PFSK-1 (cell line): ENCODE measurements at regions not wholly inside any gene's neighbourhood (a gene's known extent, or its start where the extent isn't known, plus 50 kb on each side); places are given as distances from the start of the nearest gene placed in this dataset.
A peak's percentile ranks its signal among the peaks of the same experiment; 100 is the strongest.

Source experiments
- FOXP2 ChIP-seq: optimal IDR thresholded peaks from 2 replicates; pipeline ENCODE3; 2011; ENCODE audit warnings: borderline replicate concordance, control low read depth, inconsistent platforms; ENCODE audit not compliant: insufficient read depth; ENCODE audit errors: extremely low read length, extremely low read depth
- POLR2AphosphoS5 ChIP-seq: IDR thresholded peaks from 2 replicates; pipeline ENCODE4 v1.6.1; 2012; ENCODE audit warnings: low read depth, mild to moderate bottlenecking, control low read depth, low read length, moderate library complexity
- REST ChIP-seq, 2 experiments: IDR thresholded peaks; 2 replicates each; pipeline versions ENCODE4 v1.6.1 to v1.8.0; 2011 to 2012; ENCODE audit warnings: low read depth in 2 of 2, low read length in 2 of 2, control low read depth in 1 of 2, inconsistent platforms in 1 of 2, mild to moderate bottlenecking in 1 of 2, moderate library complexity in 1 of 2; ENCODE audit not compliant: insufficient read depth in 1 of 2
- SIN3A ChIP-seq: IDR thresholded peaks from 2 replicates; pipeline ENCODE4 v1.6.1; 2012; ENCODE audit warnings: mild to moderate bottlenecking, low read length, moderate library complexity, borderline replicate concordance; ENCODE audit not compliant: insufficient read depth
- TAF1 ChIP-seq: IDR thresholded peaks from 2 replicates; pipeline ENCODE4 v1.6.1; 2012; ENCODE audit warnings: low read length, control low read depth, borderline replicate concordance; ENCODE audit not compliant: insufficient read depth

GRCh38 chr6:78525976-78526375, 341.4 kb upstream of the IRAK1BP1 start:
- no peak for TF ChIP-seq REST (IDR thresholded peaks at IDR 0.05; ENCODE audit: insufficient read depth in 1 of 2, low read depth in 2 of 2, low read length in 2 of 2)
- TF ChIP-seq FOXP2: no peak
- no peak for TF ChIP-seq SIN3A
- TF ChIP-seq TAF1: no peak
- no peak for TF ChIP-seq POLR2AphosphoS5

- TF ChIP-seq POLR2AphosphoS5: no peak
- TF ChIP-seq REST (IDR thresholded peaks at IDR 0.05; ENCODE audit: insufficient read depth in 1 of 2, low read depth in 2 of 2, low read length in 2 of 2): no peak
These were observed 340.9 kb upstream of the IRAK1BP1 start for GRCh38 chr6:78526432-78526831.

GRCh38 chr6:78528926-78529325, 338.4 kb upstream of the IRAK1BP1 start:
- TF ChIP-seq SIN3A (no peak), REST (IDR thresholded peaks at IDR 0.05; ENCODE audit: insufficient read depth in 1 of 2, low read depth in 2 of 2, low read length in 2 of 2) (no peak), POLR2AphosphoS5 (no peak), TAF1 (no peak), FOXP2 (no peak)

GRCh38 chr6:78530208-78530607, 337.1 kb upstream of the IRAK1BP1 start:
- peak; percentile 79 to 93 for TF ChIP-seq REST (IDR thresholded peaks at IDR 0.05; ENCODE audit: insufficient read depth in 1 of 2, low read depth in 2 of 2, low read length in 2 of 2)
- no peak for TF ChIP-seq SIN3A
- no peak for TF ChIP-seq POLR2AphosphoS5

GRCh38 chr6:78533426-78533825, 333.9 kb upstream of the IRAK1BP1 start:
- TF ChIP-seq SIN3A (no peak), FOXP2 (no peak), REST (IDR thresholded peaks at IDR 0.05; ENCODE audit: insufficient read depth in 1 of 2, low read depth in 2 of 2, low read length in 2 of 2) (no peak), POLR2AphosphoS5 (no peak), TAF1 (no peak)
